Activated CD8-positive, alpha-beta T cell treated with anti-CD3 and anti-CD28 coated beads, Interleukin-2, amount 10 ng/mL, durations not matched to agents 7 days and 5 days (primary cell): ENCODE measurements at regions not wholly inside any gene's neighbourhood (a gene's known extent, or its start where the extent isn't known, plus 50 kb on each side); places are given as distances from the start of the nearest gene placed in this dataset.

Source experiments
- ATAC-seq: fragments of 150-1000 bp; cut with Tn5 transposase; one replicate; pipeline ENCODE4 v1.10.0; 2021; ENCODE audit warnings: moderate library complexity
- CTCF ChIA-PET: fragments of 350-600 bp; sonication (Branson Sonifier 250); formaldehyde crosslinking; loops from one replicate; lab custom pipeline; 2021; ENCODE audit warnings: antibody characterized with exemption; lab: Charles Lee
- POLR2A ChIA-PET: fragments of 350-600 bp; sonication (Branson Sonifier 250); formaldehyde crosslinking; loops from one replicate; lab custom pipeline; 2021; ENCODE audit warnings: antibody characterized with exemption; lab: Charles Lee
- DNase-seq: peaks from one replicate; pipeline ENCODE4 v3.0.0-alpha.2; 2020
- H3K27ac Mint-ChIP-seq: one replicate; pipeline ENCODE4 v1.8.0; 2021; ENCODE audit warnings: mild to moderate bottlenecking, mixed read lengths
- H3K27me3 Mint-ChIP-seq: one replicate; pipeline ENCODE4 v1.8.0; 2021; ENCODE audit warnings: low read depth, mixed read lengths
- H3K36me3 Mint-ChIP-seq: one replicate; pipeline ENCODE4 v1.8.0; 2021; ENCODE audit warnings: low read depth, mixed read lengths
- H3K4me1 Mint-ChIP-seq: one replicate; pipeline ENCODE4 v1.8.0; 2021; ENCODE audit warnings: low read depth, mixed read lengths
- H3K4me3 Mint-ChIP-seq: one replicate; pipeline ENCODE4 v1.8.0; 2021; ENCODE audit warnings: mild to moderate bottlenecking, mixed read lengths
- H3K9me3 Mint-ChIP-seq: one replicate; pipeline ENCODE4 v1.8.0; 2022; ENCODE audit warnings: mixed read lengths; ENCODE audit not compliant: insufficient read depth

DNA sequence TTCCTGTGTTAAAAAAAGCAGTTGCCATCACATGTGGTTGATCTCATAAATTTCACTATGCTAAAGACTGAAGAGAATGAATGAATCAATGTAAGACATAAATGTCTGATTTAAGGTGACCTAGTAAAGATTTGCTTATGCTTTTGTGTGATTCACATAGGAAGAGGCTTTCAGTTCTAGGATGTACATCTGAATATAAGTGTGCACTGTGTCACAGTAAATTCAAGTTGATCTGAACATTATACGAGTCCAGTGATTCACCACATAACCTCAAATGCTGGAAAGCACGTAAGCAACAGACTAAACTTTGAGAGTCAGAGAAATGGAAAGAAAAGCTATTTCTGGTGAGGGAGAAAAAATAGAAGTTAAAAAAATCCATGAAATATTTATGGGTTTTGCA lies 567.9 kb downstream of the EPHA5 start:
- no peaks in the 10 kb centered on the region for H3K27me3 Mint-ChIP-seq
- CTCF ChIA-PET, result no interaction called here
- no peaks in the 10 kb centered on the region for H3K36me3 Mint-ChIP-seq
- POLR2A ChIA-PET, result no interaction called here
- DNase-seq (no peak), ATAC-seq (no peak)
- H3K27ac Mint-ChIP-seq, result no peak overlapping the region
- no peak overlapping the region for H3K4me3 Mint-ChIP-seq
- H3K9me3 Mint-ChIP-seq, result peaks cover 4% of the 10 kb centered on the region
- H3K4me1 Mint-ChIP-seq, result no peaks in the 10 kb centered on the region

DNA sequence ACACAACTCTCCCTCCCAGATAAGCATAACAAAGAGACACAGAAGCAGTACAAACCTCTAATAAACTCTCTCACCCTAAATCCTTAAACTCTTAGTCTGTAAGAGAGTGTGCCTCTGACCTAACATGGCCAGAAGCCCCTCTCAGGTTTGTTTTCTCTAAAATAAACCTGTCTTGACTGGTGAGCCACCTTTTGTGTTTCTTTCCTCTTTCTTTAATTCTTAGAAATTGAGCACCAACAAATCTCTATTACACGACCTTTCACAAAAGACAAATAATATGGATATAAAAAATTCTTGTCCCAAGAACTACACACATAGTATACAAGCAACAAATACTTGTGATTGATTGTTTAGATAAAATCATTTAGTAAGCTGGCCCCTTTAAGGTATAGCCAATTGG lies 573.7 kb downstream of the EPHA5 start:
- H3K27me3 Mint-ChIP-seq, result no peaks in the 10 kb centered on the region
- H3K27ac Mint-ChIP-seq, result no peak overlapping the region
- H3K4me3 Mint-ChIP-seq, result no peak overlapping the region
- ATAC-seq (no peak), DNase-seq (no peak)
- H3K36me3 Mint-ChIP-seq, result no peaks in the 10 kb centered on the region
- ChIA-PET POLR2A (no interaction called here), CTCF (no interaction called here)
- H3K9me3 Mint-ChIP-seq, result peaks cover under 1% of the 10 kb centered on the region
- no peaks in the 10 kb centered on the region for H3K4me1 Mint-ChIP-seq

DNA sequence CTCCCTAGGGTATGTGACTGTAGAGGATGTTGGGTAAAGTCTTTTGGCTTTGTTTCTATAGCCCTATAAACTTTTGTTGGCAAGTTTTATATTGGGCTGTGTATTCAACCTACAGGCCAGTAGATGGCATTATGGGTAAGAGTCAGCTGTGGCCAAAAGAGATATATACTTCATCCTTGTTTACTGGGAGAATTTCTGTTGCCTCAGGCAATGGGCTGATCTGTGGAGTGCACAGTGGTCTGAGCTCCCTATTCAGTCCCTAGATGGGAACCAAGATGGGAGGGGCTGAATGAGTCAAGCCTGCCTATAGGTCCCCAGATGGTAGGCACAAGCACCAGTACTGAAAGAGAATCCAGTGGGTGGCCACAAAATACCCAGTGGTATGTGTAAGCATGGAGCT lies 580.6 kb downstream of the EPHA5 start:
- ATAC-seq, result no peak
- DNase-seq, result no peak
- CTCF ChIA-PET, result no interaction called here
- Mint-ChIP-seq H3K27me3 (no peaks in the 10 kb centered on the region), H3K36me3 (no peaks in the 10 kb centered on the region), H3K4me1 (no peaks in the 10 kb centered on the region), H3K4me3 (no peak overlapping the region), H3K27ac (no peak overlapping the region), H3K9me3 (peaks cover 3% of the 10 kb centered on the region)
- POLR2A ChIA-PET, result interaction anchor here (0.6 kb wide), 1 partner anchor 1215 kb away, joined by 3 read pairs; no protein-coding TSS in a partner anchor

DNA sequence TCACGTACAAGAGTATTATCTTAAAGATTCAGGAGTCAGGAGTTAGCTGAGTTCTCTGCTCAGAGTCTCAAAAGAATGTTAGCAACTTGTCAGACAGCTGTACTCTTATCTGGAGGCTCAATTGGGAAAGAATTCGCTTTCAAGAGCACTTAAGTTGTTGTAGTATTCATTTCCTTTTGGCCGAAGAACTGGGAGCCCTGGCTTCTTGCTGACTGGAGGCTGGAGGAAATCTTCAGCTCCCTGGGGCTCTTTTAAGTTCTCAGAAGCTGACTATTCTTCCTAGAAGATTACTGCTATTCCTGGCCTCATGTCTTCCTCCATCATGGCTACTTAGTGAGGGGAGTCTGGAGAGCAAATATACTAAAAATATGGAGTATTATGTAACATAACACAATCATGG lies 587.2 kb downstream of the EPHA5 start:
- no peaks in the 10 kb centered on the region for H3K4me1 Mint-ChIP-seq
- H3K36me3 Mint-ChIP-seq, result no peaks in the 10 kb centered on the region
- no peak for DNase-seq
- no peak overlapping the region for H3K4me3 Mint-ChIP-seq
- H3K9me3 Mint-ChIP-seq, result no peaks in the 10 kb centered on the region
- H3K27me3 Mint-ChIP-seq, result no peaks in the 10 kb centered on the region
- ChIA-PET POLR2A (no interaction called here), CTCF (no interaction called here)
- H3K27ac Mint-ChIP-seq, result no peak overlapping the region
- ATAC-seq, result no peak

DNA sequence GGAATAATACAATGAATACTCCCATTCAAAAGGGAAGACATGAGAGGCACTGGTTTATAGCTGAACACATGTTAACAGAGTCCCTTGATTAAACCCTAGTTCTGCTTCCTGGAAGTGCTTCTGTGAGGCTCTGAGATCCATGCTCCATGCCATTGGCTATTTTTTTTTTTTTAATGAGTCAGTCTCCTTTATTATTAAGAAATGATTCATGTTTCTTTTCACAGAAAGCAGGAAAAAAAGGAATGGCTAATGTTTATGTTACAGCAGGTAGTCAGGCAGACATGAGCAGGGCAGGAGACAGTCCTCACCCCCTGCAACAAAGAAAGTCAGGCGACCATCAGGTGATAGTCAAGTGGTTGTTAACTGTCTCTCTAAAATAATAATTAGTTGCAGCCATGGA lies 598.7 kb downstream of the EPHA5 start:
- no peaks in the 10 kb centered on the region for H3K27me3 Mint-ChIP-seq

DNA sequence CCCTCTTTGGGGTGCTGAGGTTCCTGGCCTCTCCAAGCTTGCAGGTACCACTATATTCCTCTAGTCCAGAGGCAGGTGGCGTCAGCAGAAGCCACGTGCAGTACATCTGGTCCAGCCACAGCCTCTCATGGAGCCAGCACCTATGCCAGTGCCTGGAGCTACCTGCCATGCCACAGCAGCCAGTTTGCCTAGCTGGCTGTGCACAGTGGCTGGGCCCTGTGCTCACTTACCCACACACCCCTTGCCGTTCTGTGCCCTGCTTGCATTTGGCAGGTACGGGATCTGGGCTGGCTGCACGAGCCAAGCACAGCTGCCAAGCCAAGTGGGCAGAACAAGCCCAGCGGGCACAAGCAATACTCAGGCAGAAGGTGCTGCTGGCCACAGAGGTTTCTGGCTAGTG lies 601.1 kb downstream of the EPHA5 start:
- POLR2A ChIA-PET, result no interaction called here

More for the DNA sequence above, 598.7 kb downstream of the EPHA5 start:
- ChIA-PET CTCF (no interaction called here), POLR2A (no interaction called here)
- Mint-ChIP-seq H3K27ac (no peak overlapping the region), H3K4me1 (no peaks in the 10 kb centered on the region), H3K4me3 (no peak overlapping the region), H3K36me3 (no peaks in the 10 kb centered on the region), H3K9me3 (no peaks in the 10 kb centered on the region)
- DNase-seq, result no peak
- no peak for ATAC-seq

DNA sequence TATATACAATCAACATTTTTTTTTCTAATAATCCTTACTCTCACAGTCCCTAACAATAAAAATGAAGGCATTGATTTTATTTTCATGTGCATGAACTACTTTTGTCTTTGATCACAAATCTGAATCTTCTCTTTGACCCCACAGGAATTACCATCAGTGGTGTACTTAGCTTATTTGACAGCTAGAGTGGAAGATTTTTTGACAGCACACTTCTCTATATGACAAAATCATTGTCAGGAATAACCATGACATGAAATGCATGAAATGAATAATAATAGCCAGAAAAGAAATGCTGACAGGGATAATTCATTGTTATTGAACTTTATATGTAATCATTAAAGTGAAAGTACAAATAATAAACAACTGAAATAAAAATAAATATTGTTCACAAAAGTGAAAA lies 604.2 kb downstream of the EPHA5 start:
- DNase-seq, result no peak

More for the DNA sequence above, 601.1 kb downstream of the EPHA5 start:
- CTCF ChIA-PET, result no interaction called here
- DNase-seq (no peak), ATAC-seq (no peak)
- H3K27me3 Mint-ChIP-seq, result no peaks in the 10 kb centered on the region
- no peak overlapping the region for H3K4me3 Mint-ChIP-seq
- H3K4me1 Mint-ChIP-seq, result no peaks in the 10 kb centered on the region
- no peak overlapping the region for H3K27ac Mint-ChIP-seq
- H3K9me3 Mint-ChIP-seq, result no peaks in the 10 kb centered on the region
- no peaks in the 10 kb centered on the region for H3K36me3 Mint-ChIP-seq

DNA sequence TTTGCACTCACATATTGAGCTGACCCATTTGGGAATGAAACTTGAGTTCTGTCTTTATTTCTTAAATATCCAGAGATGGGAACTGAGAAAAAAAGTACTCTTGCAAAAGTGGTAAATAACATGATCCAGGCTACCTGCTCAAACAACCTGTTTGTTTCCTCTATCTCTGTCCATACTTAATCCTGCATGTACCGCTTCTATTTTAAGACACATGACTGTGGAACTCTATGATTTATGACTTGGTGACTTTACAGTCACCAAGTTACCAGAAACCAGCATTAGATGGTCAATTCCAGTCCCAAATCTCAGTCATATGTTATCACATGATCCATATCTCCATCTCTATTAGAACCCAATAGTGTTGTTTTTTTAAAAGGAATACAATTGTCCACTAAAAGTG lies 606.7 kb downstream of the EPHA5 start:
- no peak overlapping the region for H3K27ac Mint-ChIP-seq
- ChIA-PET POLR2A (no interaction called here), CTCF (no interaction called here)
- no peak for DNase-seq
- no peaks in the 10 kb centered on the region for H3K9me3 Mint-ChIP-seq
- H3K4me1 Mint-ChIP-seq, result no peaks in the 10 kb centered on the region
- H3K27me3 Mint-ChIP-seq, result no peaks in the 10 kb centered on the region
- no peak for ATAC-seq
- H3K36me3 Mint-ChIP-seq, result no peaks in the 10 kb centered on the region
- no peak overlapping the region for H3K4me3 Mint-ChIP-seq

More for the DNA sequence above, 604.2 kb downstream of the EPHA5 start:
- no peaks in the 10 kb centered on the region for H3K27me3 Mint-ChIP-seq
- POLR2A ChIA-PET, result no interaction called here
- no peaks in the 10 kb centered on the region for H3K4me1 Mint-ChIP-seq
- CTCF ChIA-PET, result no interaction called here
- H3K36me3 Mint-ChIP-seq, result no peaks in the 10 kb centered on the region
- no peaks in the 10 kb centered on the region for H3K9me3 Mint-ChIP-seq
- no peak overlapping the region for H3K4me3 Mint-ChIP-seq
- H3K27ac Mint-ChIP-seq, result no peak overlapping the region
- ATAC-seq, result no peak

DNA sequence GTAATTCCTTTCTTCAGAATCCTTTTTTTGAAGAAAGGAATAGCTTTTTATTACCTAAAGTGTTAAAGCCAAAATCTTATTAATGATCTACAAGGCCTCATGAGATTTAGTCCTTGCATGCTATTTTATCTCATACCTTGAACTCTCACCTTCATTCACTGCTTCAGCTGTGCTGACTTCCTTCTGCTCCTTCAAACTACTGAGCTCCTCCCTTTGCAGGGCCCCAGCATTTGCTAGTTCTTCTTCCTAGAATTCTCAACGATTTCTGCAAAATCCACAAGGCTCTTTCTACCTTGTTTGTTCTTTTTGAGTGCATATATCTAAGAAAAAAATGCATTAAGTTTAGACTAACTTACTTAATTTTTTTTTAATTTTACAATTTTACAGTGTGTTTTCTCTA lies 619.5 kb downstream of the EPHA5 start:
- Mint-ChIP-seq H3K9me3 (no peaks in the 10 kb centered on the region), H3K27ac (no peak overlapping the region), H3K4me1 (no peaks in the 10 kb centered on the region), H3K36me3 (no peaks in the 10 kb centered on the region), H3K27me3 (no peaks in the 10 kb centered on the region), H3K4me3 (no peak overlapping the region)
- ATAC-seq (no peak), DNase-seq (no peak)
- ChIA-PET POLR2A (no interaction called here), CTCF (no interaction called here)

DNA sequence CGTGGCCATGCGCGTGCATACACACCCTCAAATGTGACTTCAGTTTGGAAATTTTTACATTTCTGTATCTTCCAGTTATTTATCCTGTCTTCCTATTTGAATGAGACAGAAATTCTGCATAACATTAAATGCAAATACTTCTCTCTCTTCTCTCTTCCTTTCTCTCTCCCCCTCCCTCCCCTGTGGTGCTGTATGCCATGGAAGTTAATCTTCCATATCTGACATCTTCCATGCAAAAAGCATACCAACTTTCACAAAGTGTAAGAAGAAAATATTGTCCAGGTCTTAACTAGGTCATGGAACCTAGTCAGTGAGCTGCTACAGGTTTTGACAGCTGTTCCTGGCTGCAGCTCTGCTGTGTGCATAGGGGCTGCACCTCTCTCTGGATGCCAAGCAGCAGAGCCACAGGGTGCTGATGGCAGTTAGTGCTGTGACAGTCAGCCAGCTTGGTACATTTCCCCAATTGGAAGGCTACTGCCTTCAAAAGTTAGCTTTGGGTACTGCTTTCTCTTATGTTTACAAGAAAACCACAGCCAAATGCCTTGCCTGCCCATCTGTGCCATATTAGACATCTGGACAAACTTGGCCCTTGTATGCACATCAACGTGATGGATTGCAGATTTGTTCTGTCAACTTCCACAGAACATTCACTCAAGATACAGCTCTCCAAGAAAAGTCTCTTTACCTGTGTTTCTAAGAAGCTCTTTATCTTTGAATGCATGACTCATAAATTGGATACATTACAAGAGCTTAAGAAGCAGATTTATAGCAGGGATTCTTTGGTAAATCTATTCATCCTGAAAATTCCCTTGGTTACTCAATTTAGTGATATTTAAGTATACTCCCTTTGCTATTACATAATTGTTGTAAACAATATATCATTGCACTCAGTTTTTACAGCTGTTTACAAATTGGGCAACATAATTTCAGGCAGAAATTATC lies 623.8 kb downstream of the EPHA5 start:
- POLR2A ChIA-PET, result no interaction called here
- no peak for DNase-seq
- CTCF ChIA-PET, result no interaction called here
- H3K36me3 Mint-ChIP-seq, result no peaks in the 10 kb centered on the region
- no peaks in the 10 kb centered on the region for H3K27me3 Mint-ChIP-seq
- H3K9me3 Mint-ChIP-seq, result no peaks in the 10 kb centered on the region
- no peak for ATAC-seq
- no peaks in the 10 kb centered on the region for H3K4me1 Mint-ChIP-seq
- H3K4me3 Mint-ChIP-seq, result no peak overlapping the region
- H3K27ac Mint-ChIP-seq, result no peak overlapping the region

DNA sequence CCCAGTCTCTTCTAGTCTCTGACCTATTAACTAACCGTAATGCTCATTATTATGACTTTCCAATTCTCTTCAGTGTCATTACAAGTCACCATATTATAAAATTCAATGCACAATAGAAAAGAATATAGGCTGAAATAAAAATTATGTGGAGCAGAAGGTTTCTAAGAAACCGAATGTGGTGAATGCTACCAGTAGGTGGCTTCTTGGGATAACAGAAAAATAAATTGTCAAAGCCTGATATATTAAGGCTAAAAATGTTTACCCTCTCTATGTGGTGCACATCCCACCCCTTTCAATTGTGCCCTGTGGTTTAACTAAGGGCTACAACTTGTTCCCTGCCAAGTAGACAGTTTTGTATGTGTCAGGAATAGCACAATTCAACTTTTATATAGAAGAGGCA lies 624.6 kb upstream of the TECRL start:
- no peaks in the 10 kb centered on the region for H3K27me3 Mint-ChIP-seq
- H3K9me3 Mint-ChIP-seq, result no peaks in the 10 kb centered on the region

DNA sequence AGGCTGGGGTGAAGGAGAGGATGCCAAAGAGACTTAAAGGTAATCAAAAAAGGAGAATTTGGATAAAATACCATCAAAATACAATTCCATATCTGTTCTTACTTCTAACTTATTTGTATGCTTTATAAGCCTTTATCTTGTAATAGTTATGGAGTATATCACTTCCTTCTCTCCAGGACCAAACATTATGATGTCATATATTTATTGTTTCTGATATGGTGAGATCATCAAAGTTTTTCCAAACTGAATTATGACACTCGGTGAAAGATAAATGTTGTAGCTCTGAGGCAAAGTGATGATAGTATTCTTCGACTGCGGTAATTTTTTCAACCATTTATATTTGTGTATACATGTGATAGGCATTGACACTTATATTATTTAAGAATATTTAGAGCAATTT lies 619.3 kb upstream of the TECRL start:
- ATAC-seq (no peak), DNase-seq (no peak)
- H3K27ac Mint-ChIP-seq, result no peak overlapping the region
- H3K4me3 Mint-ChIP-seq, result no peak overlapping the region
- no peaks in the 10 kb centered on the region for H3K36me3 Mint-ChIP-seq
- ChIA-PET CTCF (no interaction called here), POLR2A (no interaction called here)
- peaks cover 5% of the 10 kb centered on the region for H3K9me3 Mint-ChIP-seq
- no peaks in the 10 kb centered on the region for H3K4me1 Mint-ChIP-seq
- H3K27me3 Mint-ChIP-seq, result no peaks in the 10 kb centered on the region

More for the DNA sequence above, 624.6 kb upstream of the TECRL start:
- H3K36me3 Mint-ChIP-seq, result no peaks in the 10 kb centered on the region
- H3K4me3 Mint-ChIP-seq, result no peak overlapping the region
- DNase-seq, result no peak
- ChIA-PET CTCF (no interaction called here), POLR2A (no interaction called here)
- no peak for ATAC-seq
- no peak overlapping the region for H3K27ac Mint-ChIP-seq
- H3K4me1 Mint-ChIP-seq, result no peaks in the 10 kb centered on the region
